ENCODE measurements at regions not wholly inside any gene's neighbourhood (a gene's known extent, or its start where the extent isn't known, plus 50 kb on each side); places are given as distances from the start of the nearest gene placed in this dataset.

GRCh38 chr14:84770030-84770429, 759.9 kb upstream of the FLRT2 start:
- Histone ChIP-seq H3K27me3 (no peaks in the 10 kb centered on the region), H3K36me3 (no peaks in the 10 kb centered on the region), H3K27ac (no peak overlapping the region), H3K4me3 (no peak overlapping the region), H3K4me1 (no peaks in the 10 kb centered on the region), H3K9me3 (no peaks in the 10 kb centered on the region)
- TF ChIP-seq CTCF (IDR thresholded peaks at IDR 0.05) = no peak
- no peak for TF ChIP-seq EP300 (IDR thresholded peaks at IDR 0.05)
- no peak for TF ChIP-seq POLR2A (IDR thresholded peaks at IDR 0.05)
- no peak for TF ChIP-seq POLR2AphosphoS5 (IDR thresholded peaks at IDR 0.05)
- DNase-seq (no peak), ATAC-seq (ENCODE audit: low FRiP score in 2 of 2) (no peak)
- WGBS, 2 donors = 73 to 91% methylated on average over 1 of the region's 1 CpG

- Histone ChIP-seq H3K36me3 (no peaks in the 10 kb centered on the region), H3K9me3 (no peaks in the 10 kb centered on the region), H3K4me3 (no peak overlapping the region), H3K27ac (no peak overlapping the region), H3K27me3 (no peaks in the 10 kb centered on the region), H3K4me1 (no peaks in the 10 kb centered on the region)
- ATAC-seq (ENCODE audit: low FRiP score in 2 of 2) (no peak), DNase-seq (no peak)
- WGBS, 2 donors = 27 to 49% methylated on average over 2 of the region's 2 CpGs
- TF ChIP-seq POLR2AphosphoS5 (IDR thresholded peaks at IDR 0.05) (no peak), POLR2A (IDR thresholded peaks at IDR 0.05) (no peak), CTCF (IDR thresholded peaks at IDR 0.05) (no peak), EP300 (IDR thresholded peaks at IDR 0.05) (no peak)
Measured at GRCh38 chr14:84777356-84777755, 752.6 kb upstream of the FLRT2 start.

- Histone ChIP-seq H3K36me3 (no peaks in the 10 kb centered on the region), H3K27ac (no peak overlapping the region), H3K4me3 (no peak overlapping the region), H3K9me3 (no peaks in the 10 kb centered on the region), H3K4me1 (no peaks in the 10 kb centered on the region), H3K27me3 (no peaks in the 10 kb centered on the region)
- TF ChIP-seq POLR2A (IDR thresholded peaks at IDR 0.05) (no peak), EP300 (IDR thresholded peaks at IDR 0.05) (no peak)
- 49 to 58% methylated on average over 1 of the region's 1 CpG for WGBS, 2 donors
- no peak for ATAC-seq (ENCODE audit: low FRiP score in 2 of 2)
- DNase-seq = no peak
Measured at GRCh38 chr14:84782902-84783301, 747.0 kb upstream of the FLRT2 start.

- no peak for DNase-seq
- no peaks in the 10 kb centered on the region for H3K27me3 ChIP-seq
- H3K36me3 ChIP-seq = no peaks in the 10 kb centered on the region
- no peak for ATAC-seq (ENCODE audit: low FRiP score in 2 of 2)
- TF ChIP-seq CTCF (IDR thresholded peaks at IDR 0.05) = no peak
- no peak for TF ChIP-seq EP300 (IDR thresholded peaks at IDR 0.05)
- no peak for TF ChIP-seq POLR2A (IDR thresholded peaks at IDR 0.05)
- no peak for TF ChIP-seq POLR2AphosphoS5 (IDR thresholded peaks at IDR 0.05)
- no peak overlapping the region for H3K4me3 ChIP-seq
- H3K9me3 ChIP-seq = no peaks in the 10 kb centered on the region
- no peaks in the 10 kb centered on the region for H3K4me1 ChIP-seq
- H3K27ac ChIP-seq = no peak overlapping the region
- WGBS, 2 donors = 67 to 73% methylated on average over 1 of the region's 1 CpG
Measured at GRCh38 chr14:84783511-84783910, 746.4 kb upstream of the FLRT2 start.

GRCh38 chr14:84785996-84786395, 743.9 kb upstream of the FLRT2 start:
- TF ChIP-seq EP300 (IDR thresholded peaks at IDR 0.05) (no peak), POLR2A (IDR thresholded peaks at IDR 0.05) (no peak)

GRCh38 chr14:84789012-84789411, 740.9 kb upstream of the FLRT2 start:
- DNase-seq (no peak), ATAC-seq (ENCODE audit: low FRiP score in 2 of 2) (no peak)
- TF ChIP-seq POLR2A (IDR thresholded peaks at IDR 0.05) = no peak
- no peak for TF ChIP-seq EP300 (IDR thresholded peaks at IDR 0.05)
- TF ChIP-seq POLR2AphosphoS5 (IDR thresholded peaks at IDR 0.05) = no peak
- no peak for TF ChIP-seq CTCF (IDR thresholded peaks at IDR 0.05)
- H3K27me3 ChIP-seq = no peaks in the 10 kb centered on the region
- no peak overlapping the region for H3K27ac ChIP-seq
- 89 to 93% methylated on average over 1 of the region's 1 CpG for WGBS, 2 donors
- no peaks in the 10 kb centered on the region for H3K4me1 ChIP-seq
- no peaks in the 10 kb centered on the region for H3K36me3 ChIP-seq
- H3K9me3 ChIP-seq = no peaks in the 10 kb centered on the region
- H3K4me3 ChIP-seq = no peak overlapping the region

More at GRCh38 chr14:84785996-84786395, 743.9 kb upstream of the FLRT2 start:
- no peak overlapping the region for H3K27ac ChIP-seq
- H3K9me3 ChIP-seq = no peaks in the 10 kb centered on the region
- DNase-seq (no peak), ATAC-seq (ENCODE audit: low FRiP score in 2 of 2) (no peak)
- H3K4me3 ChIP-seq = no peak overlapping the region
- no peaks in the 10 kb centered on the region for H3K27me3 ChIP-seq
- H3K4me1 ChIP-seq = no peaks in the 10 kb centered on the region
- no peaks in the 10 kb centered on the region for H3K36me3 ChIP-seq

Measured in upper lobe of left lung (tissue), 6 donors.